ENCODE measurements at regions not wholly inside any gene's neighbourhood (a gene's known extent, or its start where the extent isn't known, plus 50 kb on each side); places are given as distances from the start of the nearest gene placed in this dataset.
"Not testable (repeated sequence)": the region's sequence is repeated elsewhere in the genome, so short reads cannot be mapped to it uniquely, and the experiment has no call there.

- not testable (repeated sequence) for TF ChIP-seq CTCF (tag by site-specific recombination; IDR thresholded peaks at IDR 0.05); ZNF341 (tag by site-specific recombination; IDR thresholded peaks at IDR 0.05; ENCODE audit: low read depth); ZNF302 (tag by site-specific recombination; IDR thresholded peaks at IDR 0.05; ENCODE audit: low read depth); ZNF707 (tag by site-specific recombination; IDR thresholded peaks at IDR 0.05); ZNF530 (tag by site-specific recombination; IDR thresholded peaks at IDR 0.05; ENCODE audit: low read depth); SP3 (tag by site-specific recombination; IDR thresholded peaks at IDR 0.05); ZFP37 (tag by site-specific recombination; IDR thresholded peaks at IDR 0.05); ZNF202 (tag by site-specific recombination; IDR thresholded peaks at IDR 0.05; ENCODE audit: borderline replicate concordance); KLF7 (tag by site-specific recombination; IDR thresholded peaks at IDR 0.05; ENCODE audit: borderline replicate concordance); KLF9 (tag by site-specific recombination; IDR thresholded peaks at IDR 0.05; ENCODE audit: low read depth); ZNF2 (tag by site-specific recombination; IDR thresholded peaks at IDR 0.05); ZNF521 (tag by site-specific recombination; IDR thresholded peaks at IDR 0.05)
- TF ChIP-seq, protein P1, sequence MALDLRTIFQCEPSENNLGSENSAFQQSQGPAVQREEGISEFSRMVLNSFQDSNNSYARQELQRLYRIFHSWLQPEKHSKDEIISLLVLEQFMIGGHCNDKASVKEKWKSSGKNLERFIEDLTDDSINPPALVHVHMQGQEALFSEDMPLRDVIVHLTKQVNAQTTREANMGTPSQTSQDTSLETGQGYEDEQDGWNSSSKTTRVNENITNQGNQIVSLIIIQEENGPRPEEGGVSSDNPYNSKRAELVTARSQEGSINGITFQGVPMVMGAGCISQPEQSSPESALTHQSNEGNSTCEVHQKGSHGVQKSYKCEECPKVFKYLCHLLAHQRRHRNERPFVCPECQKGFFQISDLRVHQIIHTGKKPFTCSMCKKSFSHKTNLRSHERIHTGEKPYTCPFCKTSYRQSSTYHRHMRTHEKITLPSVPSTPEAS (tag by site-specific recombination; IDR thresholded peaks at IDR 0.05) = not testable (repeated sequence)
Observed at GRCh38 chr6:80407976-80408375, 301.5 kb downstream of the BCKDHB start.
